SU-DHL-6 (cell line): ENCODE measurements at regions not wholly inside any gene's neighbourhood (a gene's known extent, or its start where the extent isn't known, plus 50 kb on each side); places are given as distances from the start of the nearest gene placed in this dataset.

Experiments used
- H2AFZ ChIP-seq: fragments of 200-600 bp; sonication (generic); 2 replicates; pipeline ENCODE4 v1.6.1; 2014; ENCODE audit warnings: low read depth, mild to moderate bottlenecking, moderate library complexity, mixed read lengths, antibody characterized with exemption, low read length; ENCODE audit not compliant: severe bottlenecking
- H3F3A ChIP-seq: fragments of 200-600 bp; shearing (Covaris generic); 2 replicates; pipeline ENCODE4 v1.6.0; 2016; ENCODE audit warnings: antibody characterized with exemption, mild to moderate bottlenecking; ENCODE audit not compliant: insufficient read depth
- H3K27ac ChIP-seq: fragments of 200-600 bp; sonication (generic); 2 replicates; pipeline ENCODE4 v1.5.1; 2016; ENCODE audit warnings: low read depth, mild to moderate bottlenecking, low read length, moderate library complexity, mixed read lengths
- H3K27me3 ChIP-seq: fragments of 200-600 bp; sonication (generic), shearing (Covaris generic); 2 replicates; pipeline ENCODE4 v1.6.0; 2014; ENCODE audit warnings: mild to moderate bottlenecking, low read length
- H3K36me3 ChIP-seq: fragments of 200-600 bp; sonication (generic); 2 replicates; pipeline ENCODE4 v1.6.1; 2014; ENCODE audit warnings: mild to moderate bottlenecking, low read length, mixed read lengths
- H3K4me2 ChIP-seq: fragments of 300-600, 200-600 bp; shearing (Covaris generic), sonication (generic); 2 replicates; pipeline ENCODE4 v1.6.0; 2014; ENCODE audit warnings: low read length, low read depth, mild to moderate bottlenecking; ENCODE audit not compliant: poor library complexity, severe bottlenecking
- H3K4me3 ChIP-seq: fragments of 200-600 bp; sonication (generic); 2 replicates; pipeline ENCODE4 v1.5.1; 2014; ENCODE audit warnings: antibody characterized with exemption, low read length, mild to moderate bottlenecking, mixed read lengths; ENCODE audit not compliant: insufficient read depth, poor library complexity, severe bottlenecking
- H3K79me2 ChIP-seq: fragments of 200-600 bp; sonication (generic); 2 replicates; pipeline ENCODE4 v1.6.1; 2014; ENCODE audit warnings: mild to moderate bottlenecking, low read length, moderate library complexity; ENCODE audit not compliant: insufficient read depth
- H3K9ac ChIP-seq: fragments of 200-600 bp; sonication (generic); 2 replicates; pipeline ENCODE4 v1.7.0; 2014; ENCODE audit warnings: mild to moderate bottlenecking, low read length
- H3K9me2 ChIP-seq: fragments of 200-600 bp; sonication (generic); replicated peaks from 2 replicates; pipeline ENCODE4 v1.6.1; 2014; ENCODE audit warnings: low read length; ENCODE audit not compliant: insufficient read depth
- H3K9me3 ChIP-seq: fragments of 200-600 bp; sonication (generic); 2 replicates; pipeline ENCODE4 v1.6.1; 2014; ENCODE audit warnings: low read length, mixed read lengths; ENCODE audit not compliant: insufficient read depth
- H4K20me1 ChIP-seq: fragments of 200-600 bp; sonication (generic); 2 replicates; pipeline ENCODE4 v1.6.1; 2014; ENCODE audit warnings: low read depth, mild to moderate bottlenecking, antibody characterized with exemption, low read length, moderate library complexity, mixed read lengths
- EZH2phosphoT487 ChIP-seq: fragments of 200-600 bp; sonication (generic), shearing (Covaris generic); conservative IDR thresholded peaks from 2 replicates; pipeline ENCODE4 v1.6.1; 2018; ENCODE audit warnings: mild to moderate bottlenecking, antibody characterized with exemption, low read length, moderate library complexity, mixed read lengths
- TF ChIP-seq, protein P1 (sequence below): fragments of 200-600 bp; sonication (generic); IDR thresholded peaks from one replicate; pipeline ENCODE4 v1.5.1; 2017; ENCODE audit warnings: antibody characterized with exemption, mild to moderate bottlenecking, low read length, moderate library complexity; ENCODE audit not compliant: insufficient read depth, poor library complexity, severe bottlenecking

DNA sequence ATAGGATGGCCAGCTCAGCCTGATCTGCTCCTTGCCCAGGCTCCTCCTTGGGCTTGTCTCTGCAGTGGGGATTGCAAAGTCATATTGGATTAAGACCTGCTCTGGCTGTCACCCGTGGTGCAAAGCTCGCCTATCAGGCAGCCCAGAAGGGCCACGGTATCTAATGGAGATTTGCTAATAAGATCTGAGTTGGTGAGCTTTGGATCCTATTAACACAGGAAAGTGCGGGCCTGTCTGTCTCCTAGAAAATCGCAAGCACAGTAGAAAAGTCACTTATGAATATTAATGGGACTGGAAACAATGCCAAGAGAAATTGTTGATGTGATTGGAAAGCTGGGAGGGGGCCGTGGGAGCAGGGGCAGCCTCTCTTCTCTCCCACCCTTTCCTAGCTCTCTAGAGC is 72.8 kb downstream of the CHST1 start:
- TF ChIP-seq, protein P1, sequence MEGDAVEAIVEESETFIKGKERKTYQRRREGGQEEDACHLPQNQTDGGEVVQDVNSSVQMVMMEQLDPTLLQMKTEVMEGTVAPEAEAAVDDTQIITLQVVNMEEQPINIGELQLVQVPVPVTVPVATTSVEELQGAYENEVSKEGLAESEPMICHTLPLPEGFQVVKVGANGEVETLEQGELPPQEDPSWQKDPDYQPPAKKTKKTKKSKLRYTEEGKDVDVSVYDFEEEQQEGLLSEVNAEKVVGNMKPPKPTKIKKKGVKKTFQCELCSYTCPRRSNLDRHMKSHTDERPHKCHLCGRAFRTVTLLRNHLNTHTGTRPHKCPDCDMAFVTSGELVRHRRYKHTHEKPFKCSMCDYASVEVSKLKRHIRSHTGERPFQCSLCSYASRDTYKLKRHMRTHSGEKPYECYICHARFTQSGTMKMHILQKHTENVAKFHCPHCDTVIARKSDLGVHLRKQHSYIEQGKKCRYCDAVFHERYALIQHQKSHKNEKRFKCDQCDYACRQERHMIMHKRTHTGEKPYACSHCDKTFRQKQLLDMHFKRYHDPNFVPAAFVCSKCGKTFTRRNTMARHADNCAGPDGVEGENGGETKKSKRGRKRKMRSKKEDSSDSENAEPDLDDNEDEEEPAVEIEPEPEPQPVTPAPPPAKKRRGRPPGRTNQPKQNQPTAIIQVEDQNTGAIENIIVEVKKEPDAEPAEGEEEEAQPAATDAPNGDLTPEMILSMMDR: no peak
- TF ChIP-seq EZH2phosphoT487: no peak
- no peaks in the 10 kb centered on the region for H3K9me3 ChIP-seq
- no peaks in the 10 kb centered on the region for H4K20me1 ChIP-seq
- H3K9ac ChIP-seq: no peak overlapping the region
- no peak overlapping the region for H3K4me2 ChIP-seq
- no peak overlapping the region for H2AFZ ChIP-seq
- no peak overlapping the region for H3K27ac ChIP-seq
- H3F3A ChIP-seq: no peaks in the 10 kb centered on the region
- H3K27me3 ChIP-seq: no peaks in the 10 kb centered on the region
- H3K4me3 ChIP-seq: no peak overlapping the region
- H3K9me2 ChIP-seq: no peaks in the 10 kb centered on the region
- H3K36me3 ChIP-seq: no peaks in the 10 kb centered on the region
- H3K79me2 ChIP-seq: no peaks in the 10 kb centered on the region

DNA sequence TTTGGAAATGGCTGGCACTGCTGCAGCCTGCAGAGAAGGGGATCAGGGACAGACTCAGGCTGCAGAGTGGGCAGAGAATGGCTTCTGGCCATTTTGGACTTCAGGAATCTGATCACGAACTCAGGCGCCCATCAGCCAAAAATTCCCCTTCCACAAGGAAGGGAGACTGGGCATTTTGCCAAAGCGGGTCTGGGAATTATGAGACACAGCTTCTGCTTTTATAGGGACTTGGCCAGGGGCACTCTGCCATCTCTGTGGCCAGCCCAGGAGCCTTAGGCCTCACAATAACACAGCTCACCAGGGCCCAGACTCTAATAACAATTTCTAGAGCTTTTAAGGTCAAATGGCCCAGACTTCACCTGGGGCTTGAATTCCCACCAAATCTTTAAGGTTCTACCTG is 74.7 kb downstream of the CHST1 start:
- H3K27me3 ChIP-seq: no peaks in the 10 kb centered on the region
- no peak overlapping the region for H3K4me2 ChIP-seq
- H3K9me3 ChIP-seq: no peaks in the 10 kb centered on the region
- H3K27ac ChIP-seq: no peak overlapping the region
- no peak for TF ChIP-seq EZH2phosphoT487
- TF ChIP-seq, protein P1: no peak
- no peaks in the 10 kb centered on the region for H4K20me1 ChIP-seq
- H2AFZ ChIP-seq: no peak overlapping the region
- H3K79me2 ChIP-seq: no peaks in the 10 kb centered on the region
- H3K36me3 ChIP-seq: no peaks in the 10 kb centered on the region
- H3K9me2 ChIP-seq: no peaks in the 10 kb centered on the region
- H3F3A ChIP-seq: no peaks in the 10 kb centered on the region
- no peak overlapping the region for H3K9ac ChIP-seq
- no peak overlapping the region for H3K4me3 ChIP-seq

DNA sequence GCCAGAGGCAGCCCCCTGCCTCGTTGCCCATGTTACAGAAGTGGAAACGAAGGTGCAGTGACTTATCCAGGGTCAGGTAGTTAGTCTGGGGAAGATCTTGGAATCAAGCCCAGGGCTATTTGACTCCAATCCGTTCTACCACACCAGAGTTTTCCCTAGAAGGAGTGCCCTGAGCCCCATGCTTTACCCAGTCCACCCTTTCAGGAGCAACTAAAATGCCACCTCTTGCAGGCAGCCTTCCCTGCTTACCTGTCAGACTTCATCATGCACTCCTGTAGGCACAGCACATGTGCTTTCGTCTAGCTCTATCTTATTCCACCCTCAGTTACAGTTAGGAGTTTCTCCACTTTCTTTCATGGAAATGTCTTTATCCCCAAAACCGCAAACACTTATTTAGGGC is 80.2 kb downstream of the CHST1 start:
- Histone ChIP-seq H3K4me3 (no peak overlapping the region), H4K20me1 (no peaks in the 10 kb centered on the region), H3F3A (no peaks in the 10 kb centered on the region), H3K27ac (no peak overlapping the region), H2AFZ (no peak overlapping the region), H3K4me2 (no peak overlapping the region), H3K27me3 (no peaks in the 10 kb centered on the region), H3K36me3 (no peaks in the 10 kb centered on the region), H3K9ac (no peak overlapping the region), H3K9me3 (no peaks in the 10 kb centered on the region), H3K9me2 (no peaks in the 10 kb centered on the region), H3K79me2 (no peaks in the 10 kb centered on the region)
- TF ChIP-seq EZH2phosphoT487: no peak
- TF ChIP-seq, protein P1: no peak

DNA sequence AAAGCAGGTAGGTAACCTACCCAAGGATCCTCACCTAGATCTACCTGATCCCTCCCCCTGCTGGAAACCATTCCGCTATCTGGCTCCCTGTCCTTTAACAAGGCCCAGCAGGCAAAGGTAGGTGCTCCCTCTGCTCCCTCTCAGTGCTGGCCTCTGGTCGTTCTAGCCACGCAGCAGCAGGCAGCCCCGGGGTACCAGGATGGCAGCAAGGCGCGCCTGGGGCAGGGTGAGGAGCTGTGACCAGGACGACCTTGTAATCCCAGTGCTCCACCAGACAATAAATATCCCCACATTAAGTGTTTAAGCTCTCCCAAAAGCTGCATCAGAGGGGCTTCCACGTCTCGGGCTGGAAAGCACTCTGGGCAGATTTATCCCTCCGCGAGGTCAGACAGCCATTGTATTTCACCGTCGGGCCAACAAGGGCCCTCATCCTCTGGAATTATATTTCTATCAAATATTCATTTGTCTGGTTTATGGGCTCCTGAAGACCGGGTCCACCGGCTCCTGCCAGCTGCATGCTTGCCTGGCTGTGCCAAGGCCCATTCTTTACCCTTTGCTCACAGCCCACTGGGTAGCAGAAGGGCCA is 81.3 kb downstream of the CHST1 start:
- Histone ChIP-seq H3K4me3 (no peak overlapping the region), H3K36me3 (no peaks in the 10 kb centered on the region), H3F3A (no peaks in the 10 kb centered on the region), H3K4me2 (no peak overlapping the region), H3K27me3 (no peaks in the 10 kb centered on the region), H3K9ac (no peak overlapping the region), H3K9me2 (no peaks in the 10 kb centered on the region), H3K79me2 (no peaks in the 10 kb centered on the region), H3K9me3 (no peaks in the 10 kb centered on the region), H2AFZ (no peak overlapping the region), H3K27ac (no peak overlapping the region), H4K20me1 (no peaks in the 10 kb centered on the region)
- TF ChIP-seq, protein P1: no peak
- no peak for TF ChIP-seq EZH2phosphoT487
